B cell (primary cell): ENCODE measurements at regions not wholly inside any gene's neighbourhood (a gene's known extent, or its start where the extent isn't known, plus 50 kb on each side); places are given as distances from the start of the nearest gene placed in this dataset.
A peak's percentile ranks its signal among the peaks of the same experiment; 100 is the strongest.
"Not testable (repeated sequence)": the region's sequence is repeated elsewhere in the genome, so short reads cannot be mapped to it uniquely, and the experiment has no call there.

Source experiments
- ATAC-seq: fragments of 200-7000 bp; cut with Tn5 transposase; one replicate; pipeline ENCODE4 v1.10.0; 2021; ENCODE audit warnings: low read depth, mild to moderate bottlenecking, moderate number of reproducible peaks, moderate library complexity
- CTCF ChIA-PET: fragments of 350-600 bp; sonication (Branson Sonifier 250); formaldehyde crosslinking; loops from one replicate; lab custom pipeline; 2021; ENCODE audit warnings: antibody characterized with exemption, inconsistent platforms; lab: Charles Lee
- POLR2A ChIA-PET: fragments of 350-600 bp; sonication (Branson Sonifier 250); formaldehyde crosslinking; loops from one replicate; lab custom pipeline; 2021; ENCODE audit warnings: antibody characterized with exemption; lab: Charles Lee
- DNase-seq: peaks from one replicate; pipeline ENCODE4 v3.0.0; 2013
- H2AFZ ChIP-seq: 2 replicates; pipeline ENCODE4 v1.6.1; 2012; ENCODE audit warnings: mild to moderate bottlenecking, low read depth, low read length; ENCODE audit not compliant: insufficient read depth, poor library complexity, severe bottlenecking
- H3K27ac ChIP-seq, 2 donors: 1 replicate in 1 of 2; 2 replicates in 1 of 2; pipeline ENCODE4 v1.5.1; 2012 to 2013; ENCODE audit warnings: low read length in 2 of 2, mild to moderate bottlenecking in 2 of 2, moderate library complexity in 1 of 2
- H3K27me3 ChIP-seq, 4 experiments: fragments of 200-600 bp in 1 of 4; sonication (generic) in 1 of 4; replicated peaks in 1 of 4; 1 replicate in 2 of 4; 2 replicates in 2 of 4; pipeline versions ENCODE4 v1.6.1 to v1.7.0; 2013 to 2016; ENCODE audit warnings: low read length in 3 of 4, mild to moderate bottlenecking in 2 of 4, mixed read lengths in 1 of 4, moderate library complexity in 1 of 4; ENCODE audit not compliant: insufficient read depth in 4 of 4, control insufficient read depth in 3 of 4; ENCODE audit errors: control extremely low read depth in 1 of 4
- H3K36me3 ChIP-seq, 2 experiments: replicated peaks in 1 of 2; 1 replicate in 1 of 2; 2 replicates in 1 of 2; pipeline versions ENCODE4 v1.6.1 to v1.7.1; 2013; ENCODE audit warnings: low read length in 1 of 2; ENCODE audit not compliant: insufficient read depth in 2 of 2, control insufficient read depth in 1 of 2; ENCODE audit errors: control extremely low read depth in 1 of 2, extremely low read depth in 1 of 2
- H3K4me1 ChIP-seq, 2 donors: fragments of 200-600 bp in 1 of 2; sonication (generic) in 1 of 2; 1 replicate in 1 of 2; 2 replicates in 1 of 2; pipeline versions ENCODE4 v1.5.1 to v1.6.1; 2013 to 2017; ENCODE audit warnings: low read length in 2 of 2; ENCODE audit not compliant: control insufficient read depth in 2 of 2, insufficient read depth in 2 of 2
- H3K4me2 ChIP-seq: replicated peaks from 2 replicates; pipeline ENCODE3; 2012; ENCODE audit warnings: mild to moderate bottlenecking, low read depth, low read length; ENCODE audit not compliant: poor library complexity, severe bottlenecking
- H3K4me3 ChIP-seq, 5 experiments: fragments of 200-600 bp in 1 of 5; sonication (generic) in 1 of 5; 1 replicate in 3 of 5; 2 replicates in 2 of 5; pipeline versions ENCODE4 v1.5.1 to v1.7.0; 2011 to 2016; ENCODE audit warnings: low read length in 4 of 5, mild to moderate bottlenecking in 4 of 5, low read depth in 2 of 5, control low read depth in 1 of 5, moderate library complexity in 1 of 5; ENCODE audit not compliant: insufficient read depth in 1 of 5; ENCODE audit errors: control extremely low read depth in 1 of 5, extremely low read depth in 1 of 5
- H3K79me2 ChIP-seq: fragments of 200-600 bp; sonication (generic); one replicate; pipeline ENCODE4 v1.6.0; 2016; ENCODE audit warnings: low read length; ENCODE audit not compliant: control insufficient read depth, insufficient read depth
- H3K9ac ChIP-seq: fragments of 200-600 bp; sonication (generic); 2 replicates; pipeline ENCODE4 v1.6.1; 2017; ENCODE audit warnings: mild to moderate bottlenecking, low read length, moderate library complexity
- H3K9me3 ChIP-seq, 3 donors: one replicate each; pipeline versions ENCODE4 v1.6.1 to v1.7.1; 2013; ENCODE audit warnings: low read length in 2 of 3; ENCODE audit not compliant: control insufficient read depth in 2 of 3, insufficient read depth in 1 of 3; ENCODE audit errors: control extremely low read depth in 1 of 3
- H4K20me1 ChIP-seq: 2 replicates; pipeline ENCODE4 v1.6.0; 2012; ENCODE audit warnings: mild to moderate bottlenecking, low read length; ENCODE audit not compliant: insufficient read depth, control insufficient read depth, poor library complexity, severe bottlenecking
- H3K27ac Mint-ChIP-seq: one replicate; pipeline ENCODE4 v1.8.0; 2021; ENCODE audit warnings: mixed read lengths
- H3K27me3 Mint-ChIP-seq: one replicate; pipeline ENCODE4 v1.8.0; 2021; ENCODE audit warnings: mixed read lengths
- H3K4me1 Mint-ChIP-seq: one replicate; pipeline ENCODE4 v1.8.0; 2021; ENCODE audit warnings: mixed read lengths
- H3K4me3 Mint-ChIP-seq: one replicate; pipeline ENCODE4 v1.8.0; 2021; ENCODE audit warnings: mixed read lengths
- H3K9me3 Mint-ChIP-seq: one replicate; pipeline ENCODE4 v1.8.0; 2022; ENCODE audit warnings: mixed read lengths; ENCODE audit not compliant: insufficient read depth
- CTCF ChIP-seq: fragments of 200-600 bp; IDR thresholded peaks from one replicate; pipeline ENCODE4 v1.8.0; 2022; ENCODE audit warnings: antibody characterized with exemption, mild to moderate bottlenecking
- EZH2 ChIP-seq: IDR thresholded peaks from 2 replicates; pipeline ENCODE4 v1.6.1; 2012; ENCODE audit warnings: borderline replicate concordance, low read depth, mild to moderate bottlenecking, moderate library complexity, low read length; ENCODE audit not compliant: insufficient read depth, poor library complexity, severe bottlenecking
- WGBS: methylation state at CpG from one replicate; pipeline ENCODE4 v1.1.5; 2013; ENCODE audit warnings: missing lambda C conversion rate; ENCODE audit not compliant: insufficient coverage; 5-methylcytosine and 5-hydroxymethylcytosine counted together
- intact Hi-C: fragments of 100-400 bp; cut with micrococcal nuclease; formaldehyde crosslinking; loops from one replicate; pipeline ENCODE4 v1.10.0; 2022

- TF ChIP-seq EZH2 (no peak), CTCF (no peak)
- Histone ChIP-seq H3K4me2 (no peak overlapping the region), H3K9ac (no peak overlapping the region), H3K79me2 (no peaks in the 10 kb centered on the region), H3K4me3 (no peak overlapping the region), H4K20me1 (no peaks in the 10 kb centered on the region), H2AFZ (no peak overlapping the region), H3K36me3 (no peaks in the 10 kb centered on the region), H3K9me3 (no peaks in the 10 kb centered on the region), H3K27ac (no peak overlapping the region), H3K4me1 (no peaks in the 10 kb centered on the region), H3K27me3 (no peaks in the 10 kb centered on the region)
- ChIA-PET POLR2A (no interaction called here), CTCF (no interaction called here)
- DNase-seq (no peak), ATAC-seq (no peak)
- intact Hi-C loops = no loop called here
- Mint-ChIP-seq H3K27ac (no peak overlapping the region), H3K9me3 (peaks cover 2% of the 10 kb centered on the region), H3K27me3 (no peaks in the 10 kb centered on the region), H3K4me3 (no peak overlapping the region), H3K4me1 (no peaks in the 10 kb centered on the region)
- WGBS = 70% methylated on average over 2 of the region's 2 CpGs
Observed at GRCh38 chr16:61419791-61420190, 616.4 kb downstream of the CDH8 start.

- H3K4me1 ChIP-seq, H4K20me1 ChIP-seq, DNase-seq, POLR2A ChIA-PET, H3K27me3 ChIP-seq, H3K27ac ChIP-seq, intact Hi-C loops, H3K9ac ChIP-seq, H3K4me1 Mint-ChIP-seq, CTCF ChIA-PET, H3K4me3 ChIP-seq, H3K27ac Mint-ChIP-seq, H3K79me2 ChIP-seq, H3K4me2 ChIP-seq, H2AFZ ChIP-seq, H3K36me3 ChIP-seq, H3K9me3 Mint-ChIP-seq, H3K9me3 ChIP-seq, H3K27me3 Mint-ChIP-seq, H3K4me3 Mint-ChIP-seq, ATAC-seq: not testable (repeated sequence)
- TF ChIP-seq CTCF = peak; percentile 37
Observed at GRCh38 chr16:61418802-61419201, 617.4 kb downstream of the CDH8 start.
